Esophagus muscularis mucosa (tissue), 4 donors: ENCODE measurements at regions not wholly inside any gene's neighbourhood (a gene's known extent, or its start where the extent isn't known, plus 50 kb on each side); places are given as distances from the start of the nearest gene placed in this dataset.

ENCODE experiments used
- EP300 ChIP-seq: sonication (generic); formaldehyde crosslinking; IDR thresholded peaks from one replicate; pipeline ENCODE4 v1.6.1; 2017; ENCODE audit warnings: antibody characterized with exemption
- POLR2A ChIP-seq: fragments of 450-650 bp; IDR thresholded peaks from one replicate; pipeline ENCODE4 v1.6.1; 2017; ENCODE audit warnings: antibody characterized with exemption, moderate library complexity, mild to moderate bottlenecking, low read depth
- POLR2AphosphoS5 ChIP-seq, 2 donors: sonication (generic); formaldehyde crosslinking; IDR thresholded peaks; one replicate each; pipeline ENCODE4 v1.6.1; 2017; ENCODE audit warnings: antibody characterized with exemption in 2 of 2
- TF ChIP-seq, protein P1 (sequence below), 3 experiments: fragments of 200-600 bp in 2 of 3; fragments of 450-650 bp in 1 of 3; sonication (generic) in 2 of 3; IDR thresholded peaks; one replicate each; pipeline ENCODE4 v1.5.1; 2017 to 2019; ENCODE audit warnings: antibody characterized with exemption in 3 of 3, mild to moderate bottlenecking in 2 of 3, moderate library complexity in 1 of 3

DNA sequence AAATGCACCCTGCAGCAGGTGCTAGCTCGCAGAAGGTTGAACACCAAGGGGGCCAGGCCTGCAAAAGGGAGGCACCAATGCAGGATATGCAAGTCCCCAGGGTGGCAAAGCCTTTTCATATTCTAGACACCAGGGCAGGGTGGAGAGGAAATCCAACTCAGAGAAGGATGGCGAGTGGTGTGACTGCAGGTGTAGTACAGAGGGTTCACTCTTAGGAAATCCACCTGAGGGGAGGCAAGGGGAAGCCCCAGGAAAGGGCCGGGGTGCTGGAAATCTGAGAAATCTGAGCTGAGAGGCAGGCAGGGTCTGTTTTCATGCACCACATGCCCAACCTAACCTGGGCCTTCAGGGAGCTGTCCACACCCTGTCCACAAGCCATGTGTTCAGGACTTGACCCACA is 163.2 kb upstream of the CTTNBP2NL start:
- TF ChIP-seq, protein P1, sequence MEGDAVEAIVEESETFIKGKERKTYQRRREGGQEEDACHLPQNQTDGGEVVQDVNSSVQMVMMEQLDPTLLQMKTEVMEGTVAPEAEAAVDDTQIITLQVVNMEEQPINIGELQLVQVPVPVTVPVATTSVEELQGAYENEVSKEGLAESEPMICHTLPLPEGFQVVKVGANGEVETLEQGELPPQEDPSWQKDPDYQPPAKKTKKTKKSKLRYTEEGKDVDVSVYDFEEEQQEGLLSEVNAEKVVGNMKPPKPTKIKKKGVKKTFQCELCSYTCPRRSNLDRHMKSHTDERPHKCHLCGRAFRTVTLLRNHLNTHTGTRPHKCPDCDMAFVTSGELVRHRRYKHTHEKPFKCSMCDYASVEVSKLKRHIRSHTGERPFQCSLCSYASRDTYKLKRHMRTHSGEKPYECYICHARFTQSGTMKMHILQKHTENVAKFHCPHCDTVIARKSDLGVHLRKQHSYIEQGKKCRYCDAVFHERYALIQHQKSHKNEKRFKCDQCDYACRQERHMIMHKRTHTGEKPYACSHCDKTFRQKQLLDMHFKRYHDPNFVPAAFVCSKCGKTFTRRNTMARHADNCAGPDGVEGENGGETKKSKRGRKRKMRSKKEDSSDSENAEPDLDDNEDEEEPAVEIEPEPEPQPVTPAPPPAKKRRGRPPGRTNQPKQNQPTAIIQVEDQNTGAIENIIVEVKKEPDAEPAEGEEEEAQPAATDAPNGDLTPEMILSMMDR (IDR thresholded peaks at IDR 0.05), result no peak
- TF ChIP-seq POLR2A (no peak), EP300 (no peak), POLR2AphosphoS5 (IDR thresholded peaks at IDR 0.05) (no peak)
